Neutrophil (primary cell): ENCODE measurements at regions not wholly inside any gene's neighbourhood (a gene's known extent, or its start where the extent isn't known, plus 50 kb on each side); places are given as distances from the start of the nearest gene placed in this dataset.

Experiments used
- H3K27ac ChIP-seq: fragments of 200-600 bp; sonication (generic); 2 replicates; pipeline ENCODE4 v1.5.1; 2016; ENCODE audit warnings: mild to moderate bottlenecking, moderate library complexity
- H3K27me3 ChIP-seq: fragments of 200-600 bp; sonication (generic); 2 replicates; pipeline ENCODE4 v1.6.0; 2016; ENCODE audit warnings: mild to moderate bottlenecking
- H3K36me3 ChIP-seq: fragments of 200-600 bp; sonication (generic); 2 replicates; pipeline ENCODE4 v1.5.1; 2017
- H3K4me1 ChIP-seq, 2 experiments: fragments of 200-600 bp in 1 of 2; sonication (generic) in 1 of 2; 1 replicate in 1 of 2; 2 replicates in 1 of 2; pipeline versions ENCODE4 v1.5.1 to v1.6.1; 2013 to 2016; ENCODE audit warnings: low read depth in 1 of 2, low read length in 1 of 2, mild to moderate bottlenecking in 1 of 2, moderate library complexity in 1 of 2; ENCODE audit not compliant: control insufficient read depth in 1 of 2, insufficient read depth in 1 of 2
- H3K4me3 ChIP-seq, 2 experiments: fragments of 200-600 bp in 1 of 2; sonication (generic) in 1 of 2; 1 replicate in 1 of 2; 2 replicates in 1 of 2; pipeline ENCODE4 v1.5.1; 2013 to 2016; ENCODE audit warnings: low read depth in 1 of 2, low read length in 1 of 2, mild to moderate bottlenecking in 1 of 2, moderate library complexity in 1 of 2
- H3K9me3 ChIP-seq: fragments of 200-600 bp; sonication (generic); 2 replicates; pipeline ENCODE4 v1.5.1; 2016
- TF ChIP-seq, protein P1 (sequence below): fragments of 200-600 bp; sonication (generic); IDR thresholded peaks from 2 replicates; pipeline ENCODE4 v1.5.1; 2016; ENCODE audit warnings: antibody characterized with exemption

DNA sequence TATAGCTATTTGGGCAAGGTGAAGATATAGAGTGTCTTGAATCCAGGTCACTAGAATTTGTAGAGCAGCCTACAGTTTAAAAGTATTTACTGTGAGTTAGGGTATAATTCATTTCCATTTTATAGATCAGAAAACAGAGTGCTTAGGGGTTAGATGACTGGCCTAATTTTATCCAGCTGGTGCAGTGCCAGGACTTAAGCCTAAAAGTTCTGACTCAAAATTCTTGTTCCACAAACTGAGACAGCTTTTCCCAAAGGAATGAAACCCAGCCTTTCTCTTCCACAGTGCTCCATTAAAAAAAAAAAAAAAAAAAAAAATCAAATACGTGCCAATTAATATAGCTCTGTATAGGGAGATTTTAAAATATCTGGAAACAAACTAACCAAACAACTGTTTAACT lies 441.0 kb upstream of the MARCKS start:
- no peaks in the 10 kb centered on the region for H3K36me3 ChIP-seq
- TF ChIP-seq, protein P1, sequence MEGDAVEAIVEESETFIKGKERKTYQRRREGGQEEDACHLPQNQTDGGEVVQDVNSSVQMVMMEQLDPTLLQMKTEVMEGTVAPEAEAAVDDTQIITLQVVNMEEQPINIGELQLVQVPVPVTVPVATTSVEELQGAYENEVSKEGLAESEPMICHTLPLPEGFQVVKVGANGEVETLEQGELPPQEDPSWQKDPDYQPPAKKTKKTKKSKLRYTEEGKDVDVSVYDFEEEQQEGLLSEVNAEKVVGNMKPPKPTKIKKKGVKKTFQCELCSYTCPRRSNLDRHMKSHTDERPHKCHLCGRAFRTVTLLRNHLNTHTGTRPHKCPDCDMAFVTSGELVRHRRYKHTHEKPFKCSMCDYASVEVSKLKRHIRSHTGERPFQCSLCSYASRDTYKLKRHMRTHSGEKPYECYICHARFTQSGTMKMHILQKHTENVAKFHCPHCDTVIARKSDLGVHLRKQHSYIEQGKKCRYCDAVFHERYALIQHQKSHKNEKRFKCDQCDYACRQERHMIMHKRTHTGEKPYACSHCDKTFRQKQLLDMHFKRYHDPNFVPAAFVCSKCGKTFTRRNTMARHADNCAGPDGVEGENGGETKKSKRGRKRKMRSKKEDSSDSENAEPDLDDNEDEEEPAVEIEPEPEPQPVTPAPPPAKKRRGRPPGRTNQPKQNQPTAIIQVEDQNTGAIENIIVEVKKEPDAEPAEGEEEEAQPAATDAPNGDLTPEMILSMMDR: no peak
- no peaks in the 10 kb centered on the region for H3K9me3 ChIP-seq
- H3K4me3 ChIP-seq: no peak overlapping the region
- no peak overlapping the region for H3K27ac ChIP-seq
- H3K4me1 ChIP-seq: no peaks in the 10 kb centered on the region
- H3K27me3 ChIP-seq: no peaks in the 10 kb centered on the region

GRCh38 chr6:113420290-113420689 lies 436.9 kb upstream of the MARCKS start:
- TF ChIP-seq, protein P1: no peak

GRCh38 chr6:113421997-113422396 lies 435.1 kb upstream of the MARCKS start:
- Histone ChIP-seq H3K36me3 (no peaks in the 10 kb centered on the region), H3K9me3 (no peaks in the 10 kb centered on the region), H3K4me1 (no peaks in the 10 kb centered on the region), H3K4me3 (no peak overlapping the region), H3K27ac (no peak overlapping the region), H3K27me3 (no peaks in the 10 kb centered on the region)
- TF ChIP-seq, protein P1: no peak

More at GRCh38 chr6:113420290-113420689, 436.9 kb upstream of the MARCKS start:
- Histone ChIP-seq H3K27me3 (no peaks in the 10 kb centered on the region), H3K9me3 (no peaks in the 10 kb centered on the region), H3K36me3 (no peaks in the 10 kb centered on the region), H3K4me1 (no peaks in the 10 kb centered on the region), H3K4me3 (no peak overlapping the region), H3K27ac (no peak overlapping the region)

- TF ChIP-seq, protein P1: no peak
- H3K4me3 ChIP-seq: no peak overlapping the region
- H3K4me1 ChIP-seq: peaks cover 0 to 13% of the 10 kb centered on the region in 2 experiments
- no peaks in the 10 kb centered on the region for H3K9me3 ChIP-seq
- H3K36me3 ChIP-seq: no peaks in the 10 kb centered on the region
- H3K27me3 ChIP-seq: no peaks in the 10 kb centered on the region
- no peak overlapping the region for H3K27ac ChIP-seq
Measured at GRCh38 chr6:113423956-113424355, 433.2 kb upstream of the MARCKS start.

DNA sequence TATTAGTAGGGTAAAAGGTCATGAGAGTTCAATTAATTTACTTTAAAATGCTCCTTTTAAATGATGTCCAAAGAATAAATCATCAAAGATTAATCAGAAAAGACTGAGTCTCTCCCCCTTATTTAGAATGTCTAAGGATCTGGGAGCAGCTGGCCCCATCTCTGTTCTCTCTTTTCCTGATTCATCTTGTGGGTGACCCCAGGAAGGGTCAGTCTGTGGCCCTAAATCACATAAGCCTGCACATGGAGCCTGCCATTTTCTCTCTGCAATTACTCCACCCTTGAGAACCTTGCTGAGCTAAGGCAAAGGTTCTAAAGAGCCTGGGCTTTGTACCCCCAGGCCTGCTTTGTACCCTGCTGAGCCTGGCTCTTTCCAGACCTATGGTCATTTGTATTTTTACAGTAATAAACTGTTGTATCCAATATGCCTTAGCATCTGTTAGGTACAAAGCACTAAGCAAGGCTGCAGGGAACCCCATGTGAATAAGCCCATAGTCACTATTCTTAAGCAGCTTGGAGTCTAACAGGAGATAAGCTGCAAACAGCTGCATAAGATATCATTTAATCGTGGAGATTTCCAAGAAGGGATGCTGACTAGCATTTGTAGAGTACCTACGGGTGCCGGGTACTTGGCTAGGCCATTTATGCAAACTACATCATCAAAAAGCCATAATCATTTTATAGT lies 431.0 kb upstream of the MARCKS start:
- Histone ChIP-seq H3K27me3 (no peaks in the 10 kb centered on the region), H3K36me3 (no peaks in the 10 kb centered on the region), H3K27ac (no peak overlapping the region), H3K9me3 (no peaks in the 10 kb centered on the region), H3K4me3 (no peak overlapping the region), H3K4me1 (peaks cover 0 to 13% of the 10 kb centered on the region in 2 experiments)
- TF ChIP-seq, protein P1: no peak
